HT1080 (cell line): ENCODE measurements at regions not wholly inside any gene's neighbourhood (a gene's known extent, or its start where the extent isn't known, plus 50 kb on each side); places are given as distances from the start of the nearest gene placed in this dataset.
A peak's percentile ranks its signal among the peaks of the same experiment; 100 is the strongest.

Source experiments
- DNase-seq: peaks from one replicate; pipeline ENCODE4 v3.0.0-alpha.2; 2015; ENCODE audit warnings: low read depth

DNA sequence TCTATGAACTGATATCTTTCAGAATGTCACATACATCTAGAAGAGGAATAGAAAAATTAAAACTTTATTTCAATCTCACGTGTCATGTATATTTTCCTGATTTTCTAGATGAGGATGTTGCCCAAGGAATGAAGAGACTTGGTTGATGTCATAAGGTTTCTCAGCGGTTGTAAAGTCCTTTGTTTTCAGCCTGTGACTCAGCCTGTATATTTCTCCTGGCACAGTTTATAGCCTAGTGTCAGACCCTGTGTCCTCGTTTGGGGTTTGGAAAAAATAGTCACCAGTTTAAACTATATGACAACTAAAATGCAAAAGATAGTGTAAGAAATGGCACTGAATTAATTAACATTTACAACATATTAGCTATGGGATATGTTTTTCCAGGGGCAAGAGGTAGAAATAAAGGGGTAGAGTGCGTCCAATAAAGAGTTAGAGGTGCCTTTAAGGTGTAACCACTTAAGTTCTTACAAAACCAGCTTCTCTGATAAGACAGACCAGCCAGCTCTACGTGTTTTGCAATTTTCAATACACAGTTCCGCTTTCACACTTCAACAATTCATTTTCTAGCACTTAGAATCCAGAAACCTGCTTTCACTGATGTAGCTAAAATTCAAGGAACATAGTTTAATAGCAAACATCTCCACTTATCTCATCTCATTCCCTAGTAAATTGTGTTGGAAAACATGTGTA, 1432.6 kb upstream of the TENM4 start:
- DNase-seq, result peak; percentile 84

DNA sequence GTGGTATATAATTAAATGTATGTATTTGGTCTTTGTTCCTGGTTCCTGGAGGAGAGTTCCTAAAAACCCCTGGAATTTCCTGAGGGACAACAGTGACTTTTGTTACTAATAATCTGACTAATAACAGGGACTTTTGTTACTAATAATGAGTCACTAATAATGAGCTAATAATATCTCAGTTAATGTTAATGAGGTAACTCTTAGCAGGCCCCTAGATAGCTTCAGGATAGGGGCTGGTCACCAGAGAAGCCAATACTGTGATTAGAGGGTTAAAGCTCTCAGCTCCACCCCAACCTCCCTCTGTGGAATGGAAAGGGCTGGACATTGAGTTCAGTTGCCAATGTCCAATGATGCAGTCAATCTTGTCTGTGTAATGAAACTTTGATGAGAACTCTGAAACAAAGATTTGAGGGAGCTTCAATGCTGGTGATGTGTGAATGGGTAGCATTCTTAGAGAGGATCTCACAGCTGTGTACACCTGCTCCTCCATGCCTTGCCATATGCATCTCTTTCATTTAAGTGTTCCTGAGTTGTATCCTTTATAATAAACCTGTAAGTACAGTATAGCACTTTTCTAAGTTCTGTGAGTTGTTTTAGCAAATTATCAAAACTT, 1431.4 kb upstream of the TENM4 start:
- no peak for DNase-seq

DNA sequence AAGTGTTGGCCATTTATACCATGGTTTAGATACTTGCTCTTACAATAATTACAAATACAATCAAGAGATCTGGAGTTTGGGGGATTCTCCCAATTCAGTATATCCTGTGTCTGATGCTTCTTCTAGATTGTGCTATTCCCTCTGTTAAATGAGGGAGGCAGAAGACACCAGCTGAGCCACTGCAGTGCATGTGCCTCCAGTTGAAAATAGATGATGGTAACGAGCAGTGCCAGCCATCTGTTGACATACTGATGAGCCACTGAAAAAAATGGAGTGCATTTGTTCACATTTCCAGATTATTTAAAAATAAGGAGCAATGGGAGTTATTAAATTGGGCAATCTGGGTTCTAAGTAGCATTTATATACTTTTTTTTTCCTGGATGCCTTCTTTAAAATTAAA, 1428.0 kb upstream of the TENM4 start:
- DNase-seq, result no peak

DNA sequence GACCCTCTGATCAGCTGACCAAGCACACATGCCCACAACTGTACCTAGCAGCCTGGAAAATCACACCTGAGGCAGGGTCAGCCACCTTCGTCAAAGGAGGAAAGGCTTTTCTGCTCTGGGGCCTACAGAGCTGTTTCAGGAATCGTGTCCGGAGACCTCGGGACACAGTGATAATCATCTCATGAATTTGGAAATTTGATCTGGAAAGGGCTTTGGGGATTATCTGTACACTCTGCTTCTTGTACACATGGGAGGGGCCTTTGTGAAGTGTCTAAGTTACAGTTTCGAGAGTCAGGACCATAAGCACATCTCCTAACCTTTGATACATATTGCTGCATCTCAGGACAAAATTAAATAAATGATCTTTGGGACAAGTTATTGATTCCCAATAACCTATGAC, 1421.2 kb upstream of the TENM4 start:
- no peak for DNase-seq

GRCh38 chr11:80861193-80861592, 1420.4 kb upstream of the TENM4 start:
- DNase-seq, result no peak

DNA sequence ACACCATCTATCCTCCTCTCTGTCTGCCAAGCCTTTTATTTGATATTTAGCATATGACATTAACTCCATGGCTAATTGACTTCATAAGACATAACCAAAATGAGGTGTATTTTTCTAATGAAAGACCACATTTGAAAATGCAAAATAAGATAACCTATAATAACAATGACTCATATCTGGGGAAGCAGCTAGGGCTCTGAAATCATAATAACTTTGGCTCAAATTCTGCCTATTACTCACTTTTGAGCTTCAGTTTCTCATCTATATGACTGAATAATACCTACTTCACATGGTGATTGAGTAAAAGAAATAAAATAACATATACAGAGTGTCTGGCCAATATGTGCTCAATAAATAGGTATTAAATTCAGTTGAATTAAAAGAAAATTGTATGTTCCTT, 1419.8 kb upstream of the TENM4 start:
- DNase-seq, result peak; percentile 55

DNA sequence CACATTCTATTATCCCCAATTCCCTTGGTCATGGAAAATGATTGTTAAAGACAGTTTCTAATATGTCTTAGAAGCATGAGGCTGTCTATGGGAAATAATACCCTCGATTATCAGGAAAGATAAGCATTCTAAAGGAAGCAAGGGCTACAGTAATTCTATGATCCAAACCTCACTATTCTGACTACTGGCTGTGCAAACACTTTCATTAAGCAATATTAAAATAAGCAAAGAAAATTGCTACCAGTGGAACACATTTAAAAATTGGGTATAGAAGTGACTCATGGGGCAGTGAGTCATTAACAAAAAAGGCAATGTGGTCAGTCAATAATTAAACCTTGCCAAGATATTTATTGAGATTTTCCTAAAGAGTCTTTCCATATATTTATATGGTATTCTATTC, 1415.2 kb upstream of the TENM4 start:
- peak; percentile 53 for DNase-seq

DNA sequence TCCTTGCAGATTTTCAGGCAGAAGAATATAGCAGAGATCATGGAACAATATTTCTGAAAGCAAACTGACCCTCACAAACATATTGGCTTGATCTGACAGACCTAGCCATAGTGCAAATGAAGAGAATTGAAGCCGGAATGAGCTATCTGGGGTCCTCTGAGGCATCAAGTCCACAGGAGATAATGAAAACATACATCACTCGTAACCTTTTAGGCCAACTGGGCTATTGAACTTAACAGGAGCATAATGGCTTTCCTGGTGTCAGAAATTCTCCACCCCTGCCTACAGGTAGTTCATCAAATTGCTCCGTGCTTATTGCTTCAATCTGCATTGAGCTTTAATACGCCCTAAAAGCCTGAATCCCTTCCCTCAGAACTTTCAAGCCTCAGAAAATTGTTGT, 1414.6 kb upstream of the TENM4 start:
- DNase-seq, result no peak

DNA sequence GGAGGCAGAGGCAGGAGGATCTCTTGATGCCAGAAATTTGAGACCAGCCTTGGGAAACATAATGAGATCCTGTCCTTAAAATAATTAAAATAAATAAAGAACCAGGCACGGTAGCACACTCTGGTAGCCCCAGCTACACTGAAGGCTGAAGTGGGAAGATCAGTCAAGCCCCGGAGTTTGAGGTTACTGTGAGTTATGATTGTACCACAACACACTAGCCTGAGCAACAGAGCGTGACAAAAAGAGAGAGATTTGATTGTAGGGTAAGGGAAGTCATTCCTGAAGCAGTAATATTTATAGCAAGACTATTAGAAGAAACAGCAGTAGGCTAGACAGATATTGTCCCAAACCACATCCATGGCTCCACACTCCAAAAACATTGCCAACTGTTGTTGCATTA, 1408.4 kb upstream of the TENM4 start:
- DNase-seq, result no peak

DNA sequence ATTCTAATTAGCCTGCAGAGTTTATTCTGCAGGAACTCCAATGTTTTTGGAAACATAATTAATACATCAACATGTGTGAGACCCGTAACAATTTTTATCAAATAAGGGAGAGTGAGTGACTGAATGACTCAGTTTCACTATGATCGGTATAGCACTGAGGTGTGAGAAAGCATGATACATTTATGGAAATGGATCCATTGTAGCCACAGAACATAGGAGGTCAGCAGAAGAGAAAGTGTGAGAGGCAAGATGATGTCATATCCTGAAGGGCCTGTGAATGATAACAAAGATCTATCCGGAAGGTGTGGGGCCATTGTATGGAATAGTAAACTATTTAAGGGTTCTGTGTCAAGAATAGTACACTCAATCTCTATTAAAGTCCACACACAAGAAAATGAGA, 1406.1 kb upstream of the TENM4 start:
- peak; percentile 56 for DNase-seq

DNA sequence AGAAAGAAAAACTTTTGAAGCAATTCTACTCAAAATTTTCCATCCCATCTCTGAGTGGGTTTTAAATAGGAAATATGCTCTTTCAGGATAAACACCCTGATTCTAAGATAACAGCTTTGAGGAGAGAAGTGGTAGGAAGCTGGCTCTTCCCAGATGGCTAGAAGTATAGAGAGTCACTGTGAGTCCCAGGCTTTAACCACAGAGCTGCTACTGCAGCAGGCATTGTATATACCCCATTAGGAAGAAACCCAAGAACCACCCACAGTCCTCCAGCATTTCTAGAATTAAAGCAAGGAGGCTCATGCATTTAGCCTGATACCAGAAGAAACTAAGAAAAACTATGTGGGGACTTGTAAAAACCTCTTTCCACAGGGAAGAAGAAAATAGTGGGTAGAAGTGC, 1405.6 kb upstream of the TENM4 start:
- DNase-seq, result no peak

DNA sequence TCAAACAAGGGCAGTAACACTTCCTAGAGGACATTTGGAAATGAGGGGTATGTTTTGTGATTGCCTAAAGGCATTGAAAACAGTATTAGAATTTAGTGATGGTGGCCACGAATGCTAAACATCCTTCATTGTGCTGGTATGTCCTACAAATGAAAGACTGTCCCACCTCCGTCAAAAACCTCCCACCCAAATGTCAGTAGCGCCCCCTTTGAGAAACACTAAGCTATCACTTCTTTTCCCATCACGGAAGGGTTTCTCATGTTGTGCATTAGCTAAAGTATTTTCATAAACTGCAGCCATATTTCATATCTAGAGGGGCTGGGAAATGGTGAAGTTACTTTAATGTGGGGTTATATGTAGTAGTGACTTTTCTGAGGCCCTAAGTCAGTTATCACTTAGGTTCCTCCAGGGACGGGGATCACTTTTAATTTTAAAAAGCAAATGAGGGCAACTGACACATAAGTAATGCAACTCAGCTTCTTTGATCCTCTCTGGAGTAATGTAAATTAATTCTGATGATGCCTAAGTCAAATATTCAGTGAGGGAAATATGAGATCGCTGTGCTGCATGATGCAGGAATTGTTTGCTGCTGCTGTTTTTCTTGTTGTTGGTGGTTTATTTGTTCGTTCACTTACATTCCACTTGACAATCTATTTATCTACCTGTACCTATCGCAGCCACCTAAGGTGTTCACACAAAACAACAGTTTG, 1403.4 kb upstream of the TENM4 start:
- no peak for DNase-seq

DNA sequence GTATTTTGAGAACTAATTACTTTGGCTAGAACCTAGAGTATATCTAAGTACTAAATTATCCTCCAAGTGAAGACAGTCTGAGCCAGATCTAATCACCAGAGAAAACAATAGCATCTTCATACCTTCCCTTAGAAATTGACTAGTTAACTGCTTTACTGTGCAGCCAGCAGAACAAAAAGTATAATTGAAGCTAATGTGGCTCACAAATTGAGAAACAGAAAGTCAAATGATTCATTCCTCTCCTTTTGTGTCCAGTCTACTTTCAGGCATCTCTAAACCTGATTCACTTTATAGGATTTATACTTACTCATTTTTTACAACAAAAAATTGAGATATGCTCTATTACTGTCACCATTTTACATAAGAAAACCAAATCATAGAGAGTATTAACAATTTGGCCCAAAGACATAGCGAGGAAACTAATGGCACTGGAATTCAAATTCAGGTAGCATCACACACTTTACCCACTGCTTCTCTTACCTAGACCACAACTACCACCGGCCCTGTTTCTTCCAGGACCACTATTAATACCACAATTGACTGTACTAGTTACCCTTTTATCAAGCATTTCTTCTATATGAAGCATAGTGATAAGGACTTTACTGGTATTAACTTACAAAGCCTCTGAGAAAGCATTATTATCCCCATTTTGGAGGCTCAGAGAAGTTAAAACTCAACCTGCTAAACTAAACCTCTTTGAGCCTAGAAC, 1402.6 kb upstream of the TENM4 start:
- no peak for DNase-seq

GRCh38 chr11:80842246-80842645, 1401.4 kb upstream of the TENM4 start:
- no peak for DNase-seq

- no peak for DNase-seq
These were observed 1400.8 kb upstream of the TENM4 start for GRCh38 chr11:80841675-80842074.

DNA sequence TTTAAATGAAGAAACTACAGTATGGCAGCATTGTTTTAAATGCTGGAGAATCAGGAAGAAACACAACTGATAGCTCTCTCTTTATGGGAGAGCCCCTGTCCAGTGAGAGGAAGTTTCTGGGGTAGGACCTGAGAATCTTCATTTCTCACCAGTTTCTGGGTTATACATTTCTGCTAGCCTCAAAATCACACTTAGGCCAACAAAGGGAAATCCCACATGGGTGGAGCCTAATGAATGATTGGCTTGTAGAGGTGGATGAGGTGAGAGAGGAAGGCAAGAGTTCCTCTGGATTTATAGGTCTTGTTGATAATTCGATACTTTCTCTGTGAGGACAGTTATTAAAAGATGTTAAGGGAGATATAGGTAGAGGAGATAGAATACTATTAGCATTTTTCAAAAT, 1397.3 kb upstream of the TENM4 start:
- no peak for DNase-seq

GRCh38 chr11:80837051-80837450, 1396.2 kb upstream of the TENM4 start:
- DNase-seq, result no peak

GRCh38 chr11:80831374-80831773, 1390.5 kb upstream of the TENM4 start:
- DNase-seq, result peak; percentile 8

- DNase-seq, result no peak
These were observed 1387.0 kb upstream of the TENM4 start for GRCh38 chr11:80827781-80828180.

GRCh38 chr11:80826808-80827207, 1386.0 kb upstream of the TENM4 start:
- DNase-seq, result no peak

DNA sequence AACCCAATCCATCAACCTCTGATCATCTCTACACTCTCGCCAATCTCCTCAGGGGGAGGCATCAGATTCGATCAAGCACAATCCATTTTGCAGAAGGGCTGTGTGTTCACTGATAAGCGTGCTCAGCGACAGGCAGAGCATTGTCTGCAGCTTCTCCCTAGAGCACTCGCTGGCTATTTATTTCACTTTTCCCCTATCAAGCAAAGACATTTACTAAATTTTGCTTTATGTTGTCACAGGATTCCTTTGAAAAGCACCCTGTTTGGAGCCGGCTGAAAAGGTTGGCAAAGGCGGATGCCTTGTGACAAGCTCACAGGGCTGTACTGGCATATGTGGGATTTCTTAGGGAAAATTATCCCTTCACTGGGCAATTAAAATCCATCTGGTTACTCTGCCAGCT, 1381.5 kb upstream of the TENM4 start:
- DNase-seq, result no peak

DNA sequence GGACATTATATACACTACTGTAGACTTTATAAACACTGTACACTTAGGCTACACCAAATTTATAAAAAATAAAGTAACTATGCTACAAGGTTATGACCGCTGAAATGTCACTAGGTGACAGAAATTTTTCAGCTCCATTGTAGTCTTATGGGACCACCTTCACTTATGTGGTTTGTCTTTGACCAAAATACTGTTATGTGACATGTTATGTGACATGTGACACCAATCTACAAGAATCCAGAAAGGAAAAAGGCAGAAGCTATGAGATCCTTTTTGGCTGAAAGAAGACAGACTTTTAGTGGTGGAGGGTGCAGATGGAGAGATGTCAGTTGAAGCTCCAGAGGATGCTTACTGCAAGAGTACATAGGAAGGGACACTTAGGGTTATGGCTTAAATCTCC, 1378.4 kb upstream of the TENM4 start:
- DNase-seq, result no peak
